H1 (cell line): ENCODE measurements at regions not wholly inside any gene's neighbourhood (a gene's known extent, or its start where the extent isn't known, plus 50 kb on each side); places are given as distances from the start of the nearest gene placed in this dataset.

Experiments
- CBX5 ChIP-seq: fragments of 300-800, 300-1000 bp; sonication (generic); IDR thresholded peaks from 2 replicates; pipeline ENCODE4 v1.7.1; 2016; ENCODE audit warnings: antibody characterized with exemption, low read length, low read depth
- CBX8 ChIP-seq: fragments of 300-800, 300-1000 bp; sonication (generic); IDR thresholded peaks from 2 replicates; pipeline ENCODE4 v1.7.1; 2016; ENCODE audit warnings: low read depth, low read length, borderline replicate concordance
- CHD2 ChIP-seq: IDR thresholded peaks from 2 replicates; pipeline ENCODE4 v1.6.1; 2012; ENCODE audit warnings: low read length, improper control_type of control experiment
- GTF2F1 ChIP-seq: IDR thresholded peaks from 2 replicates; pipeline ENCODE4 v1.6.1; 2012; ENCODE audit warnings: low read depth, low read length, improper control_type of control experiment, borderline replicate concordance
- JUND ChIP-seq: IDR thresholded peaks from 2 replicates; pipeline ENCODE4 v1.6.1; 2011; ENCODE audit warnings: mild to moderate bottlenecking, improper control_type of control experiment, low read length
- KDM1A ChIP-seq: fragments of 200-600, 300-600 bp; sonication (generic); IDR thresholded peaks from 2 replicates; pipeline ENCODE4 v1.7.1; 2016; ENCODE audit warnings: mild to moderate bottlenecking, low read length, borderline replicate concordance
- POLR2AphosphoS5 ChIP-seq: IDR thresholded peaks from 2 replicates; pipeline ENCODE4 v1.6.1; 2011; ENCODE audit warnings: low read depth, low read length
- RAD21 ChIP-seq, 2 experiments: IDR thresholded peaks in 1 of 2; conservative IDR thresholded peaks in 1 of 2; 2 replicates each; pipeline ENCODE4 v1.6.1; 2011; ENCODE audit warnings: low read depth in 2 of 2, low read length in 2 of 2, improper control_type of control experiment in 1 of 2, inconsistent platforms in 1 of 2, mild to moderate bottlenecking in 1 of 2, moderate library complexity in 1 of 2
- SP1 ChIP-seq: IDR thresholded peaks from 2 replicates; pipeline ENCODE4 v1.6.1; 2011; ENCODE audit warnings: low read depth, low read length
- TAF7 ChIP-seq: optimal IDR thresholded peaks from 2 replicates; pipeline ENCODE3; 2011; ENCODE audit warnings: low read depth, mild to moderate bottlenecking, inconsistent platforms, low read length, moderate library complexity, borderline replicate concordance
- TBP ChIP-seq: IDR thresholded peaks from 2 replicates; pipeline ENCODE4 v1.6.1; 2011; ENCODE audit warnings: low read depth, low read length, improper control_type of control experiment
- YY1 ChIP-seq: IDR thresholded peaks from 2 replicates; pipeline ENCODE4 v1.6.1; 2011; ENCODE audit warnings: low read depth, mild to moderate bottlenecking, low read length

DNA sequence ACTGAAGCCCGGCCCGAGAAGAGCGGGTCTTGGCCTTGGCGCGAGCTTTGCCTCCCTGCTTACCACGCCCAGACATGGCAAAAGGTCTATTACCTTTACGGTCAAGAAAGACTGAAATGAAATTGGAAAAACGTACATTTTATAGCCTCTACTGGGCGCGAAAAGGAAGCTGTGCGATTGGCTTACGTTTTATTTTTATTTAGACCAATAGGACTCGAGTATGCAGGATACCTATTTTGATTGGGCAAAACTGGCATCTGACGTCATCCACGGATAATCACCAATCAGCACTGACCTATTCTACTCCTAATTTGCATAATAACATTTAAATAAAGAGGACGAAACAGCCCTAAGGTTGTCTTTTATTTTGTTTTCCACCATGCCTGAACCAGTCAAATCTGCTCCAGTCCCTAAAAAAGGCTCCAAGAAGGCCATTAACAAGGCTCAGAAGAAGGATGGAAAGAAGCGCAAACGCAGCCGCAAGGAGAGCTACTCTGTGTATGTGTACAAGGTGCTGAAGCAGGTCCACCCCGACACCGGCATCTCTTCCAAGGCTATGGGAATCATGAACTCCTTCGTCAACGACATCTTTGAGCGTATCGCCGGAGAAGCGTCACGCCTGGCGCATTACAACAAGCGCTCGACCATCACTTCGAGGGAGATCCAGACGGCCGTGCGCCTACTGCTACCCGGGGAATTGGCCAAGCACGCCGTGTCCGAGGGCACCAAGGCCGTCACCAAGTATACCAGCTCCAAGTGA lies 97.4 kb downstream of the OR2B2 start (continued):
- peak; percentile 97 for TF ChIP-seq TBP
- no peak for TF ChIP-seq CBX8
- 0 out of 2 replicates have a peak, but pooled peaks have one; percentile 15 for TF ChIP-seq YY1
- TF ChIP-seq CHD2: peak; percentile 81
- peak; percentile 93 for TF ChIP-seq POLR2AphosphoS5
- TF ChIP-seq CBX5: no peak
- no peak for TF ChIP-seq RAD21 (IDR thresholded peaks at IDR 0.05 in 1 of 2, conservative IDR thresholded peaks at IDR 0.05 in 1 of 2; ENCODE audit: low read depth in 2 of 2, low read length in 2 of 2)
- TF ChIP-seq KDM1A: no peak
- peak; percentile 26 for TF ChIP-seq TAF7
- peak; percentile 85 for TF ChIP-seq GTF2F1
- peak; percentile 98 for TF ChIP-seq SP1
- TF ChIP-seq JUND: peak; percentile 52; the same call in 1 of the 2 replicates
